Lower leg skin (tissue), 3 donors: ENCODE measurements at regions not wholly inside any gene's neighbourhood (a gene's known extent, or its start where the extent isn't known, plus 50 kb on each side); places are given as distances from the start of the nearest gene placed in this dataset.
"Not testable (repeated sequence)": the region's sequence is repeated elsewhere in the genome, so short reads cannot be mapped to it uniquely, and the experiment has no call there.

Experiments used
- POLR2A ChIP-seq, 2 donors: fragments of 450-650 bp; IDR thresholded peaks; one replicate each; pipeline ENCODE4 v1.6.1; 2016 to 2017; ENCODE audit warnings: antibody characterized with exemption in 2 of 2, mild to moderate bottlenecking in 1 of 2, moderate library complexity in 1 of 2
- TF ChIP-seq, protein P1 (sequence below), 3 donors: fragments of 450-650 bp; IDR thresholded peaks; one replicate each; pipeline ENCODE4 v1.5.1; 2016; ENCODE audit warnings: antibody characterized with exemption in 3 of 3, mild to moderate bottlenecking in 3 of 3, moderate library complexity in 2 of 3

DNA sequence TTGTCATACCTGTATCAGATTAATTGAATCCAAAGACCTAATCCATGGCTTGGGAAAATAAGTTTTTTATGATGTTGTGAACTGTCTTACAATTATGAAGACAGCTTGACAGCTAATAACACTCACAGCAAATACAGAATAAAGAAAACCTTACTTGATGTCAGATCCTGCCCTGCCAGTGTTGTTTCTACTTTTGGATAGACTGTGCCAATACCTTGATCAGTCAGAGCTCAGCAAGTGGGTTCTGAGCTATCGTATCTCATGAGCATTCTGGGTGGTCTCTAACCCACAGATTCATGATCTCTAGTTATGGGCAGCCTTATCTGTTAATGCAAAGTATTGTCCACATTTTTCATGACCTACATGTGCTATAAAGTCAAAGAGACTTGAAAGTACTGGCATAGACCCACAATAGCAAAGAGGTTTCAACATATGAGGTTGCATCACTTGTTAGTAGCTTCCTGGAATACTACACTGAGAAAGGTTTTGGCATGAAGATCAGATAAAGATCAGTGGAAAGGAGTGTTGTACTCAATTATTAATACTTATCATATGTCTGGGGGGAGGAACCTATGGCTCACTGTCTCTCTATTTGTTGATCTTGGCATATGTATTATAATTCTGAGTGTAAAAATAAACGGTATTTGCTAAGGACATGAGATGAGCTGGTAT is 250.7 kb downstream of the UBE2NL start:
- TF ChIP-seq POLR2A (IDR thresholded peaks at IDR 0.05): not testable (repeated sequence)
- TF ChIP-seq, protein P1, sequence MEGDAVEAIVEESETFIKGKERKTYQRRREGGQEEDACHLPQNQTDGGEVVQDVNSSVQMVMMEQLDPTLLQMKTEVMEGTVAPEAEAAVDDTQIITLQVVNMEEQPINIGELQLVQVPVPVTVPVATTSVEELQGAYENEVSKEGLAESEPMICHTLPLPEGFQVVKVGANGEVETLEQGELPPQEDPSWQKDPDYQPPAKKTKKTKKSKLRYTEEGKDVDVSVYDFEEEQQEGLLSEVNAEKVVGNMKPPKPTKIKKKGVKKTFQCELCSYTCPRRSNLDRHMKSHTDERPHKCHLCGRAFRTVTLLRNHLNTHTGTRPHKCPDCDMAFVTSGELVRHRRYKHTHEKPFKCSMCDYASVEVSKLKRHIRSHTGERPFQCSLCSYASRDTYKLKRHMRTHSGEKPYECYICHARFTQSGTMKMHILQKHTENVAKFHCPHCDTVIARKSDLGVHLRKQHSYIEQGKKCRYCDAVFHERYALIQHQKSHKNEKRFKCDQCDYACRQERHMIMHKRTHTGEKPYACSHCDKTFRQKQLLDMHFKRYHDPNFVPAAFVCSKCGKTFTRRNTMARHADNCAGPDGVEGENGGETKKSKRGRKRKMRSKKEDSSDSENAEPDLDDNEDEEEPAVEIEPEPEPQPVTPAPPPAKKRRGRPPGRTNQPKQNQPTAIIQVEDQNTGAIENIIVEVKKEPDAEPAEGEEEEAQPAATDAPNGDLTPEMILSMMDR (IDR thresholded peaks at IDR 0.05): not testable (repeated sequence)
